GM21360 (cell line): ENCODE measurements at regions not wholly inside any gene's neighbourhood (a gene's known extent, or its start where the extent isn't known, plus 50 kb on each side); places are given as distances from the start of the nearest gene placed in this dataset.
"Not testable (repeated sequence)": the region's sequence is repeated elsewhere in the genome, so short reads cannot be mapped to it uniquely, and the experiment has no call there.

Experiments used
- ATAC-seq: cut with Tn5 transposase; IDR thresholded peaks from one replicate; pipeline ENCODE4 v1.9.1; 2021; ENCODE audit warnings: mild to moderate bottlenecking, moderate library complexity; ENCODE audit not compliant: unreplicated experiment

DNA sequence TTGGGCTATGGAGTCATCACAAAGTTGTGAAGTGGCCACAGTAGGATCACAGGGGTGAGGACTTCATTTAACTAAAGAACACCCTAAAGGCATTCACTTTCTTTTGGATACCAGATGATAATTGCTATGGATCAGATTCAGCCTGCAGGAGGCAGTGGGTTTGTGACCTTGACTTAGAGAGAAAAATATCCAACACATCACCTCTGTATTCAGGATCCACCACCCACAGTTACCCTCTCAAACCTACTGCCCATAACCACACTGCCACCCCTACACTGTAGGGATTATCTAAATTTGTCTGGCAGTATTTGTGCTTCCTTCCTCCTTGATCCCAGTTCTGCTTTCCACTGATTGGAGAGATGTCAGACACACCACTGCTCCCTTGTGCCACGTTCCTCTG lies 269.4 kb downstream of the MYCN start:
- no peak for ATAC-seq

DNA sequence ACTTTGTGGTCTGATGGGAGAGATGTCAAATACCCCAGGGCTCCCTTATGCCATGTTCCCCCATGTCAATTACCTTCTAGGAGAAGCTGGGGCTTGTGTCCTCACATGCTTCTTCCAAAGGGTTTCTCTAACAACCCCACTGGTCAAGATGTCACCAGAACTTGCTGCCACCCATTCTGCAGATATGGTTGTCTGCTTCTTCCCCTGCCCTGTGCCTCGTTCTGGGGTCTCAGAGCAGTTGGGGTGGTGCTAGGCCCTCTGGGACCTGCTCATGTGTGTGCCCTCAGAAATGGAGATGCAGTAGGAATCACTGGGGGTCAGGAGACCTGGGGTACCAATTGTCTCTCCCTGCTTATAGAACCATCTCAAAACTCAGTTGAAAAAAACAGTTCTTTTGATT lies 268.6 kb downstream of the MYCN start:
- ATAC-seq: no peak

DNA sequence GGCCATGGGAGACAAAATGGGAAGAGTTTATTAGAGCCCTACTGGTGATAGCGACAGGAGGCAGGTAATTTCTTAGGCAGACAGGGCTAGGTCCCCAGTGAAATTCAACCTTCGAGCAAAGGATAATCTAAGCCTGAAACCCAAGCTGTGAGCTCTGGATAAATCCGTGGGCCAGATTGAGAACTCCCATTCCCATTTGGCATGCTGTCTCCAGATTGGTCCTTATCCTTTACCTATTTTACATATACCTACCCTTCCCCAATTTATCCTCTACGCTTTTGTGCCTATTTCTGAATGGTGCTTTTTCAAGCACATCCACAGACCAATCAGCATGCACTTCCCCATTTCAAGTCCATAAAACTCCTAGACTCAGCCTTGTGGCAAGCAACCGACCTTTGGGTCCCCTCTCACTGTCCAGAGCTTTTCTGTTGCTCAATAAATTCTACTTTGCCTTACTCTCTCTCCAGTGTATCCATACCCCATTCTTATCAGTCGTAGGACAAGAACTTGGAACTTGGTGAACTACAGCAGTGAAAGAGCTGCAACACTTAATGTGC lies 268.0 kb downstream of the MYCN start:
- no peak for ATAC-seq

DNA sequence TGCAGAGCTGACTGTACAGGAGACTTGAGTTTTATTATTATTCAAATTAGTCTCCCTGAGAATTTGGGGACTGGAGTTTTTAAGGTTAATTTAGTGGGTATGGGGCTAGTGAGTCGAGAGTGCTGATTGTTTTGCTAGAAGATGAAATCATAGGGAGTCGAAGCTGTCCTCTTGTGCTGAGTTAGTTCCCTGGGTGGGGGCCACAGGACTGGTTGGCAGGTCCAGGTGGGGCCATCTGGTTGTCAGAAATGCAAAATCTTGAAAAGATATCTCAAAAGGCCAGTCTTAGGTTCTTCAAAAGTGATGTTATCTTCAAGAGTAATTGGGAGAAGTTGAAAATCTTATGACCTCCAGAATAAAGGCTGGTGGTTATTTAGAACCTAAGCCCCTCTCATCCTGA lies 267.3 kb downstream of the MYCN start:
- no peak for ATAC-seq

DNA sequence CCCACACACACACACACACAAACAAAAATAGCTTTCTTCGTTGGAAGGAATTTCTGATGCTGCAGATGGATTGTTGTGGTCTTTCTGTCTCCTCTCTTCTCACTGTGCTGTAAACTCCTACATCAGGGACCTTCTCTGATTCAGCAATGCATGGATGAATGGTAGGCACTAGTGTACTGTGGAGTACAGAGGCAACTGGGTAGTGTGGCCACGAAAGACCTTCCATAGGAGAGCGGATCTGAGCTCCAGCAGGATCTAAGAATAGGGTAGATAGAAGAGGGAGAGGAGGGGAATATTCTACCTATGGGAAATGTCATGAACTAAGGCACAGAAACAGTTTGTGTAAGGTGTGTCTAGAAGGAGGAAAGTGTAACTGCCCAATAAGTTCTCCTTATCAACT lies 266.8 kb downstream of the MYCN start:
- no peak for ATAC-seq

DNA sequence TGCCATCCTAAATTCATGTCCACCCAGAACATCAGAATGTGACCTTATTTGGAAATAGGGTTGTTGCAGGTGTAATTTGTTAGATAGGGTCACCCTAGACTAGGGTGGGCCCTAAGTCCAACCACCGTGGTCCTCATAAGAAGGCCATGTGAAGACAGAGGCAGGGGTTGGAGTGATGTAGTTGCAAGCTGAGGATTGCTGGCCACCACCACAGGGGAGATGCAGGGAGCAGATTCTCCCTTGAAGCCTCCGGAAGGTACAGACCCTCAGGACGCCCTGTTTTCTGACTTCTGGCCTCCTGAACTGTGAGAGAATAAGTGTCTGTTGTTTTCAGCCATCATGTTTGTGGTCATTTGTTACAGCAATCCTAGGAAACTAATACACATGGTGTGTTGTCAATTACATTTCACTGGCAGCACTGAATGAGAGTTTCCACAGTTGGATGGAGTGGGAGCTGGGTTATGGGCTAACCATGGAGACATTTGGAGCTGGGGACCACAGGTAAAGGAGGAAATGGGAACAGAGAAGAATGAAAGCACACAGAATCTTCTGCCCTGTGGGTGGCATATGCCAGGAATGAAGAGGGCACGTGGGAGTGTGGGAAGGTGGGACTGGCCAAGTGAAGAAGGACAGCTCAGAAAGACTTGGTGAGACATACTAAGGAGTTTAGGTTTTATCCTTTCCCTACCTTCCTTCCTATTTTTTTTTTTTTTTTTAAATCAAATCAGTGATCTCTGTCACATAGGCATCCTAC lies 266.0 kb downstream of the MYCN start:
- ATAC-seq: no peak

DNA sequence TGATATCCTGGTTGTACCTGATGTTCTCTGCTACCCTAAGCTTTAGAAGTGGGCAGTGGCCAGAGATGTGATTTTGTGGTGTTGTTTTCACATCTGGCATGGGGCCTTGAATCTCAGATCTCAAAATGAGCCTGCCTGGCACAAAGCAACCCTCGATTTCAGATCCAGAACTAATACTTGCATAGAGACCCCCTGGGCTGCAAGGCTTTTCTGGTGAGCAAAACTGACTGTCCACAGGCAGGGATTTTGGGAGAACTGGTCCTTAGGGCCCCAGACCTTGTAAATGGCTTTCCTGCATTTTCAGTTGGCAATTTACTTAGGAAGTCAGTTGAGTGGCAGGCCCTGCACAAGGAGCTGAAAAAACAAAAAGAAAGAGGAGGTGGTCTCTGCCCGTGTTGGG lies 265.3 kb downstream of the MYCN start:
- no peak for ATAC-seq

DNA sequence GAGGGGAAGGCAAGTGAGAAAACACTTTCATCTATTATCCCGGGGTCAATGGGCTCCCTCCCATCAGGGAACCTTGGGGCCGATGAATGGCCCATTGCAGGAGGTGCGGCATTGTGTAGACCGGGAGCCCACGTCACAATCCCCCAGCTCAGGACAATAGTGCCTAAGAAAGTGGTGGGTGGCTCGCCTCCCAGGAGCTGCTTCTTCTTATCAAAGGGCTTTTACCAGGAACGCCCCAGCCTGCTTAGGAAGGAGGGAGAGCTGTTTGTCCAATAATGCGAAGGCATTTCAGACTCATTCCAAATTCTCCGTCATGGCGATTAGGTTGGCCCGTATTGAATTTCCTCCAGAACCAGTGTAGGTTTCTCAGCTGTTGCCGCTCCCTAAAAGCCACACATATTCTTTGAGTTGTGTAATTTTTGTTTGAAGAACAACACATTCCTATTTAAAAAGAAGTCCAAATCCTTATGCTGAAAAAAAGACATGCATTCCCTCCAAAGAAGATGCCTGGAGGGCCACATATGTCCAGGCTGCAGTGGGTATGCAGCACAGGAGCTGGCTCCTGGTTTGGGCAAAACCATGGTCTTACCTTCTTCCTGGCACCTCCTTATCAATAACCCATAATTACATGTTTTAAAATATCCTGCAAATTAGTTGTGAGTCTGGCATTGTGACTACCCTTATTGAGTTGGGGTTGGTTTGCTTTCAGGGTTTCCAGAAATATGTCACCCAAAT lies 264.7 kb downstream of the MYCN start:
- no peak for ATAC-seq

DNA sequence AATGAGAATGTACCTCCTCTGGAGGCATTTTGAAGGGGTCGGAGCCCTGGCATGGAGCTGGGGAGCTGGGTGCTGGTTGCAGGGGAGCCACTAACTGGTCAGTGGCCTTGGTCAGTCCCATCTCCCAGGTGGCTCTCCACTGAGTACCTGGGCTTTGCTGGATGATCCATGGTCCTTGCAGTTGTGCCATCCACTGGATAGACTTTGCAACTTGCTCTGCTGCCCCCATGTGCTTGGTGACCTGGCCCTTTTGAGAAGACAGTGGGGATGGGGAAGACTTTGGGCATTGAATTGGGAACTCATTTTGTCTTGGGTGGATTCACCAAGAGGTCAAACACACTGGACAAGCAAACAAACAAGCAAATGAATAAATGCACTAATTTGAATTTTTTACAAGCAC lies 263.9 kb downstream of the MYCN start:
- ATAC-seq: no peak

DNA sequence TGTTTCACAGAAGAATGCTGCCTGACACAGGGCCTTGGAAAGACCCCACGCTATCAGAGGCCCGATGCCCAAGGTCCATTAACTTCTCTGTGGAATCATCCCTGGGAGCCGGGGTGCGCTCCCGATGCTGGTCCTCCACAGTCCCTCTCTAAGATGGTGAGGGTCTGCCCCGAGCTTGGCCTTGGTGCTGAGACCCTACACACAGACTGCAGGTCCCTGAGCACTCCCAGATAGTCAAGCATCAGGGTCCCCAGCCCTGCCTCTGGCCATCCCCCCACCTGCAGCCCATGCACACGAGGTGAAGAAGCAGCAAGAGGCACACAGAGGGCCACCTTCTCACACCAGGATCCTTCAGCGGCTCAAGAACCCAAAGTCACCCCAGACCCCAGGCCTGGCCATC lies 263.3 kb downstream of the MYCN start:
- no peak for ATAC-seq

DNA sequence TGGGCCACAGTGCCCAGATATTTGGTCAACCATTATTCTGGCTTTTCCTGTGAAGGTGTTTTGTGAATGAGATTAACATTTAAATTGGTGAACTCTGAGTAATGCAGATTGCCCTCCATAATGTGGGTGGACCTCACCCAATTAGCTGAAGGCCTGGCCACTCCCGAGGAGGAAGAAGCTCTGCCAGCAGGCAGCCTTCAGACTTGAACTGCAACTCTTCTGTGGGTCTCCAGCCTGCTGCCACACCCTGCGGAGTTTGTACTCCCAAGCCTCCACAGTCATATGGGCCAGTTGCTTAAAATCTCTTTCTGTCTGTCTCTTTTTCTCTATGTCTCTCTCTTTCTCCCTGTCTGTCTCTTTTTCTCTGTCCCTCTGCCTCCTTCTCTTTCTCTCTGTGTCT lies 262.7 kb downstream of the MYCN start:
- no peak for ATAC-seq

DNA sequence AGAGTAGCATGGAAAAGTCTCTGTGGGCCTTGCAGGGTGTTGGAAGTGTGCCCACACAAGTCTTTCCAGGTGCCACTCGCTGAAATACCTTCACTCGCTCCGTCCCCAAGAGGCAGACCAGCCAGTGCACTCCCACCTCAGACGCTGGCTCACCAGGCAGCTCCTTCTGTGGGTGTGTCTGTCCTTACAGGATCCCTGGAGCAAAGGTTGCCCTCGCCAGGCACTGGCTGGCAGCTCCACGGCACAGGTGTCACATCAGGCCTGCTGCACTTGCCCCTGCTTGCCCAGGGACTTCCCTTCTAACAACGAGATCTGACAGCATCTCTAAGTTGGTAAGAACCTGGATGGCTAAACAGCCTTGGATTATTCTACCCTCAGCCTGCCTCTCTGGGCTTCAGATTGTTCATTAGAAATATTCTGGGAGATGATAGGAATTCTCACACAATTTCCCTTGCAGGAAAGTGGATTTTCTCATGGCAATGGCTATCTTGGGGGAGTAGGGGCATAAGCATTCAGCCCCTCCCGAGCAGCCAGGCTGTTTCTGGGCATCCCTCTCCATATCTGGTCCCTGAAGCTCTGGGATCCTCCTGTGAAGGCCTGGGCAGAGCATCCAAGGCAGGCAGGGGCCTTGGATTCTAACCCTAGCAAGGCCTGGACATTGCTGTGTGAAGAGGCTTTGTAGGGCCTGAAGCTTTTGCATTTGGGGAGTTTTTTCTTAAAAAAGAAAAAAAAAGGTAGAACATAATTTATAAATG lies 262.1 kb downstream of the MYCN start:
- ATAC-seq: no peak

DNA sequence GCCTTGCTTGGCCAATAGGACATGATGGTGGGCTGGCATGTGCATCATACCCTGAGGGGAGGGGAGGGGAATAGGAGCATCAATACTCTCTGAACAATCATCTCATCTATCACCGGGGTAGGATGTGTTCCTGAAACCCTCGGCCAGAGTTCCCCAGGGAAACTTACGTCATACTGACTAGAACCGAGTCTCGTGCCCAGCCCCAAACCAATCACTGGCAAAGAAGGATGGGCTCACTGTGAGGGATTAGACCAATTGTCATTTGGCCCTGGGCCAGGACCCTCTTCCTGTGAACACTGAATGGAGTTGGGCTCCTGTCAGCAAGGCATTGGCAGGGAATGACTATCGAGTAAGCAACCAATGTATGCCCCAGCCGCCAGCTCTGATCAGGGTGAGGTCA lies 261.5 kb downstream of the MYCN start:
- no peak for ATAC-seq

DNA sequence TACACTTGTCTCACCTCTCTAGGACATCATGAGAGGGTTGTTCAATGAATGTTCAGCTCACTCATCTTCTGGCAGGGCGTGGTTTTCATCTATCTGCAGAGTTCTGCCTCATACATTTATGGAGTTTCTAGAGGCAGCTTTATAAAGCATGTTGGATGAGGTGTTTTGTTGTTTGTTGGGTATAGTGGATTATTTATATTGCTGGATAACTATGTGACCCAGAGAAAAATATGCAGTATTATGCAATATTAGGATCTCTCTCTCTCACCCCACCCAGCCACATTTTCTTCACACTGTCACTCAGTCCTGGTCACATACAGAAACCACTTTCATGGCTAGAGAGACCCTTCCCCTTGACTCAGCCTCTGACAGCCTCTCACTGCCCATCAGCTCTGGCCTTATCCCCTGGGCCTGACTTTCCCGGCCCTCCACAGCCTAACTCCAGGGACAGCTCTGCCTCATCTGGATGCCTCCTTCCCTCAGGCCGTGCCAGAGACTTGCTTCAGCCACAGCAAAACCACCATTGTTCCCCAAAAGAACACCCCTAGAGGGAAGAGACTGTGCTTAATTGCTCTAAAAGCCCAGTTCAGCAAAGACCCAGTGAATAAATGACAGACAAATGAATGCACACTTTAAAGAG lies 260.3 kb downstream of the MYCN start:
- ATAC-seq: no peak

DNA sequence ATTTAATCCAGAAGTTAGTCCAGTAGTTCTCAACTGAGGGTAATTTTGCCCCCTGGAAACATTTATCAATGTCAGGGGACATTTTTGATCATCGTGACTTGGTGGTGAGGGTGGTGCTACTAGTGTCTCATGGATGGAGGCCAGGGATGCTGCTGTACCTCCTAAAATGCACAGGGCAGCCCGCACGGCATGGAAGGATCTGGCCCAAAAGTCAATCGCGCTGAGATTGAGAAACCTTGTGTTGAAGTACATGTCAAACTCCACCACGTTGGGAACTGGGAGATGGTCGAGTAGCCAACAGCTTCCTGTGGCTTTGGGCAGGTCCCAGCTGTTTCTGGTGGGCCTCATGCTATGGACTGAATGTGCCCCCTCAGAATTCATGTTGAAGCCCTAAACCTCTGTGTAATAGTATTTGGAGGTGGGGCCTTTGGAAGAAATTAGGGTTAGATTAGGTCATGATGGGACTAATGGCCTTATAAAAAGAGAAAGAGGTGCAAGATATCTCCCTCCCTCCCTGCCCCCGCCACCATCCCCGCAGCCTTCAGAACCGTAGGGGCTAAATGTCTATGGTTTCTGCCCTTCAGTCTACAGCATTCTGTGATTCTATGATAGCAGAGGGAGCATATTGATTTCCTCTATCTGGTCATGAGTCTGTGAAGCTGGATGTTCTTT lies 259.7 kb downstream of the MYCN start:
- no peak for ATAC-seq

DNA sequence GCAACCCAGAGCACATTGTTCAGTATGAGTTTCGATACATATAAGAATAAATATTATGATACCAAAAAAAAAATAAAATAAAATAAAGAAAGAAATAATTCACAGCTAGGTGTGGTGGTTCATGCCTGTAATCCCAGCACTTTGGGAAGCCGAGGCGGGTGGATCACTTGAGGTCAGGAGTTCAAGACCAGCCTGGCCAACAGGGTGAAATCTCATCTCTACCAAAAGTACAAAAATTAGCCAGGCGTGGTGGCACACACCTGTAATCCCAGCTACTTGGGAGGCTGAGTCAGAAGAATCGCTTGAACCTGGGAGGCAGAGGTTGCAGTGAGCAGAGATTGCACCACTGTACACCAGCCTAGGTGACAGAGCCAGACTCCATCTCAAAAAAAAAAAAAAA lies 258.9 kb downstream of the MYCN start:
- ATAC-seq: not testable (repeated sequence)

DNA sequence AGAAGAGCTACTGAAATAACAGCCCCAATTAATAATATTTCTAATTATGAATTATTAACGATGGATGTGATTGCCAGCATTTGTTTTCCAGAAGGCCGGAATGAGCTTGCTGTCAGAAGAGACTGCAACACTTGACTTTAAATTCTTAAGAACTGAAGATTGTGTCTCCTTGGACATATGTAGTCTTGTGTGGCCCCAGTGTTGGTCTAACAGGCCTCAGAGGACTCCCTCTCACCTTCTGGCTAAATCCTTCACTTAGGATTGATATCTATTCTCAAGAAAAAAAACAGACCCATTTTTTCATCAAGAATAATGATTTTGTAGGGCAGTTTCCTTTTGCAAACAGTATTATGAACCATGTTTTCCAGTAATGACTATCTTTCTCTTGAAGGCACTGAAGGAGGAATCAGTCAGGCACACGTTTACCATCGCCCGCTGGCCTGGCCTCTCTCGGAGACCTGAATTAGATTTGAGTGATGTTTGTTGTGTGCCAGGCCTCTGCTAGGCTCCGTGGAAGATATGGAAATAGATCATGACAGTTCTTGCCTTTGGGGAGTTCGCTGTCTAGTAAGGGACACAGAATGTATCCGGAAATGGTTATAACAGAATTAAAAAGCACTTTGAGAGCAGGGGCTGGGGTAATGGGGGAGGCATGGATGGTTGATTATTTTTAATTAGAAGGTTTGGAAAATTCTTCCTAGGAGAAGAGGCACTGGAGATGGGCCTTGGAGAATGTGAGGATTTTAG lies 258.0 kb downstream of the MYCN start:
- no peak for ATAC-seq

DNA sequence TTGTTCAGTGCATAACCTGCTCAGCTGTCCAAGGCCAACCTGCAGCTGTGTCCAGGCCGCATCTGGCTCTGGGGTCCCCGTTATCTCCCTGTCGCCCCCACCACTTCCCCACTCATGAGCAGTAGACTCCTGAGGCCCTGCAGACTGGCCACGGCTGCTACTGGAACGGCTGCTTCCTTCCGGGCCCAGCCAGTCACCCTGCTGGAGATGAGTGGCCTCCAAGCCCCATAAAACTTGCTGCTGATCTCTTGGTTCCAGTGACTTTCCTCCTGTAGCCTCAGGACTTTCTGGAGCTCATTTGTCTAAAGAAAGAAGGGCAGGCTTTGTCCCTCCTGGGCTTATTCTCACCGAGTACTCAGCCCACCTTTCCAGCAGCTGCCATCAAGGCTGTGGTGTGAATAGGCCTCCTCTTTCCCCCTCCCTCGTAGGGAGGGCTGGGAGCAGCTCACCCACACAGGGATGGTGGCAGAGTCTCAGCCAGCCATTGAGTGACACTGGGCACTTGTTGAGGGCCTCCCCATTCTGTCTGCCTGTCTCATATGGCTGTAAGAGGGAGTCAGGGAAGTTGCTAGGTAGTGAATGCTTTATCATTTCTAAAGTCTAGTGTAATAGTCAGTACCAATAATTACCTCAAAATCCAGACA lies 257.3 kb downstream of the MYCN start:
- ATAC-seq: no peak
